Ishikawa (cell line): ENCODE measurements at regions not wholly inside any gene's neighbourhood (a gene's known extent, or its start where the extent isn't known, plus 50 kb on each side); places are given as distances from the start of the nearest gene placed in this dataset.

Source experiments
- CEBPB ChIP-seq: IDR thresholded peaks from 2 replicates; pipeline ENCODE4 v1.6.1; 2012
- CREB1 ChIP-seq: IDR thresholded peaks from 2 replicates; pipeline ENCODE4 v1.6.1; 2012; ENCODE audit warnings: low read depth
- EP300 ChIP-seq: IDR thresholded peaks from 2 replicates; pipeline ENCODE4 v1.6.1; 2012; ENCODE audit warnings: borderline replicate concordance
- FOXM1 ChIP-seq: IDR thresholded peaks from 2 replicates; pipeline ENCODE4 v1.6.1; 2012; ENCODE audit warnings: low read depth, borderline replicate concordance
- NFIC ChIP-seq: IDR thresholded peaks from 2 replicates; pipeline ENCODE4 v1.6.1; 2012
- TAF1 ChIP-seq: IDR thresholded peaks from 2 replicates; pipeline ENCODE4 v1.6.1; 2012; ENCODE audit warnings: low read depth, mild to moderate bottlenecking
- YY1 ChIP-seq: IDR thresholded peaks from 2 replicates; pipeline ENCODE4 v1.6.1; 2012; ENCODE audit warnings: low read depth
- TF ChIP-seq, protein P1 (sequence below): IDR thresholded peaks from 2 replicates; pipeline ENCODE4 v1.6.1; 2012
- TF ChIP-seq, protein P2 (sequence below): IDR thresholded peaks from 2 replicates; pipeline ENCODE4 v1.6.1; 2012

DNA sequence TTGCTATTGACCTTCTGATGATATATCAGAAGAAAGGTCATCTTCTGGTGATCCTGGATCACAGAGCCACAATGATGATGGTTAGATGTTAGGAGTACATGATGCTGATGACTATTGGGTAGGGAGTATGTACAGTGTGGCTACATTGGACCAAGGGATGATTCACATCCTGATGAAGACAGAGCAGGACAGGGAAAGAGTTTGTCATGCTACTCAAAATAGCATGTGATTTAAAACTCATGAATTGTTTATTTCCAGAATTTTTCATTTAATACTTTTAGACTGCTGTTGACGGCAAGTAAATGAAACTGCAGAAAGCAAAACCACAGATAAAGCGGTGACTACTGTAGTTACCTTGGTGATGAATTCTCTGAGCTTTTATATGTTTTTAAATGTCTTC is 397.3 kb downstream of the PPP1R3A start:
- TF ChIP-seq, protein P1, sequence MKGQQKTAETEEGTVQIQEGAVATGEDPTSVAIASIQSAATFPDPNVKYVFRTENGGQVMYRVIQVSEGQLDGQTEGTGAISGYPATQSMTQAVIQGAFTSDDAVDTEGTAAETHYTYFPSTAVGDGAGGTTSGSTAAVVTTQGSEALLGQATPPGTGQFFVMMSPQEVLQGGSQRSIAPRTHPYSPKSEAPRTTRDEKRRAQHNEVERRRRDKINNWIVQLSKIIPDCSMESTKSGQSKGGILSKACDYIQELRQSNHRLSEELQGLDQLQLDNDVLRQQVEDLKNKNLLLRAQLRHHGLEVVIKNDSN, result no peak
- TF ChIP-seq FOXM1 (no peak), YY1 (no peak), CREB1 (no peak), NFIC (no peak), CEBPB (no peak), TAF1 (no peak), EP300 (no peak)
- TF ChIP-seq, protein P2, sequence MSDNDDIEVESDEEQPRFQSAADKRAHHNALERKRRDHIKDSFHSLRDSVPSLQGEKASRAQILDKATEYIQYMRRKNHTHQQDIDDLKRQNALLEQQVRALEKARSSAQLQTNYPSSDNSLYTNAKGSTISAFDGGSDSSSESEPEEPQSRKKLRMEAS, result no peak
